Fibroblast of skin of left quadriceps (primary cell): ENCODE measurements at regions not wholly inside any gene's neighbourhood (a gene's known extent, or its start where the extent isn't known, plus 50 kb on each side); places are given as distances from the start of the nearest gene placed in this dataset.
"Not testable (repeated sequence)": the region's sequence is repeated elsewhere in the genome, so short reads cannot be mapped to it uniquely, and the experiment has no call there.

ENCODE experiments used
- DNase-seq, 2 experiments: peaks; one replicate each; pipeline ENCODE4 v3.0.0-alpha.2; 2013; ENCODE audit warnings: low read depth in 2 of 2

GRCh38 chr3:88795503-88795902 is 311.9 kb upstream of the EPHA3 start:
- DNase-seq = no peak

GRCh38 chr3:88807491-88808105 is 299.8 kb upstream of the EPHA3 start:
- peak; percentile 66 to 70 for DNase-seq

- DNase-seq = peak in 1 of 2 experiments; percentile 20
Observed at GRCh38 chr3:88809993-88810392, 297.4 kb upstream of the EPHA3 start.

GRCh38 chr3:88810455-88810854 is 297.0 kb upstream of the EPHA3 start:
- DNase-seq = no peak

- DNase-seq = no peak
Observed at GRCh38 chr3:88811096-88811495, 296.3 kb upstream of the EPHA3 start.

GRCh38 chr3:88812576-88812975 is 294.8 kb upstream of the EPHA3 start:
- no peak for DNase-seq

- DNase-seq = no peak
Observed at GRCh38 chr3:88816445-88816844, 291.0 kb upstream of the EPHA3 start.

GRCh38 chr3:88824666-88825564 is 282.5 kb upstream of the EPHA3 start:
- peak in 1 of 2 experiments; percentile 34 for DNase-seq

GRCh38 chr3:88828466-88828865 is 279.0 kb upstream of the EPHA3 start:
- peak; percentile 49 to 53 for DNase-seq

- no peak for DNase-seq
Observed at GRCh38 chr3:88852606-88853005, 254.8 kb upstream of the EPHA3 start.

GRCh38 chr3:88863196-88863595 is 244.2 kb upstream of the EPHA3 start:
- peak in 1 of 2 experiments; percentile 15 for DNase-seq

- no peak for DNase-seq
Observed at GRCh38 chr3:88876724-88877123, 230.7 kb upstream of the EPHA3 start.

- DNase-seq = no peak
Observed at GRCh38 chr3:88879905-88880304, 227.5 kb upstream of the EPHA3 start.

GRCh38 chr3:88882121-88882520 is 225.3 kb upstream of the EPHA3 start:
- DNase-seq = no peak

- DNase-seq = not testable (repeated sequence)
Observed at GRCh38 chr3:88886624-88887023, 220.8 kb upstream of the EPHA3 start.

GRCh38 chr3:88896026-88896425 is 211.4 kb upstream of the EPHA3 start:
- DNase-seq = no peak

- DNase-seq = no peak
Observed at GRCh38 chr3:88912294-88912877, 195.0 kb upstream of the EPHA3 start.

GRCh38 chr3:88918841-88919240 is 188.6 kb upstream of the EPHA3 start:
- DNase-seq = no peak

GRCh38 chr3:88921986-88922385 is 185.4 kb upstream of the EPHA3 start:
- DNase-seq = no peak

- DNase-seq = no peak
Observed at GRCh38 chr3:88926221-88926620, 181.2 kb upstream of the EPHA3 start.

GRCh38 chr3:88930611-88931010 is 176.8 kb upstream of the EPHA3 start:
- no peak for DNase-seq

- DNase-seq = no peak
Observed at GRCh38 chr3:88936831-88937230, 170.6 kb upstream of the EPHA3 start.

- DNase-seq = no peak
Observed at GRCh38 chr3:88940296-88940695, 167.1 kb upstream of the EPHA3 start.
